ENCODE measurements at regions not wholly inside any gene's neighbourhood (a gene's known extent, or its start where the extent isn't known, plus 50 kb on each side); places are given as distances from the start of the nearest gene placed in this dataset.
"Not testable (repeated sequence)": the region's sequence is repeated elsewhere in the genome, so short reads cannot be mapped to it uniquely, and the experiment has no call there.

DNA sequence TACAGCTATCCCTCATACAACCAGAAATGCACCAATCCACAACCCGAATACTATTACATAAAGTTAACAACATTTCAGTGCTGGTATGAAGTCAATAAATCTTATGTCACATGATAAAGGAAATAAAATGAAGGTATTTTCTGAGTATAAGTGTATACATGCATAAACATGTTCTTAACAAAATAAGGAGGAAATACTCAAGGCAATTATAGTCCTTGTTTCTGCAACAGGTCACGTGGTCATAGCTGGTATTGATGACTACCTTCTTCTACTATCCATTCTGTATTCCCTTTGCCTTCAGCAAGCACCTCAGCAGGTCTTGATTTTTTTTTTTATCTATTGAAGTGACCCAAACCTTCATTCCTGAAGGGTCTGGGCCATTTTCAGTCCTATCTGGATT lies 675.6 kb downstream of the RPL10L start:
- no peak for DNase-seq (ENCODE audit: low spot score)

DNA sequence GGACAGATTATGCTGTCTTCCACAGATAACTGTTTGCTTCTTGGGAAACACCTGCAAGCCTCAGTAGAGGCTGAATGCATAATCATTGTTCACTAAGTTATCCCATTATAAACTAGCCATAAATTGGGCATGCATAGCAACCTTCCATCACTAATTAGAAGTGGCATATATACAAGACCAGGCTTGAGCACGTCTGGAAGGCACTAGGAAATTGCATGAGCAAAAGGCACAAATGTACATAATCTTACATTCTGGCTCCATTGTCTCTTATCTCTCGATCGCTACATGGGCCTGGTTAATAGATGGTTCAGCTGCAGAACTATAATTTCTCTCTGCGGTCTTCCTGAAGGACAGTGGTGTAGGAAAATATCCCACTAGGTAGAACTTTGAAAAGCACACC lies 679.2 kb downstream of the RPL10L start:
- no peak for DNase-seq (ENCODE audit: low spot score)

DNA sequence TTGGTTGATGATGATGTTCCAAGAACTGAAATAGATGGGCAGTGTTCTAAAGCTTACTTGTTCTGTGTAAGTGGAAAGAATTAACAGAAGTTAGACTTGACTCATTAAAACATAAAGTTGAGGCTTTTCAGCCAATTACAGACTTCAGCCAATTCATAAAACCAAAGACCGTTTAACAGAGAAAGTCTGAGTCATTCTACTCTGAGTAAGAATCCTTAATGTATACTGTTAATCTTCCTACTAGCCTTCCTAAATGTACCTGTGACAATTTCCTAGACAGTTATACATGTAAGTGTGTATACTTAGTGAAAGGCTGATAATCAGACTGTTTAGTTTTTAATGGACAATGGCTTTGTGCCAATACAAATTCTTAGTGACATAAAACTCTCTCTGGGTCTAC lies 681.0 kb downstream of the RPL10L start:
- no peak for DNase-seq (ENCODE audit: low spot score)

DNA sequence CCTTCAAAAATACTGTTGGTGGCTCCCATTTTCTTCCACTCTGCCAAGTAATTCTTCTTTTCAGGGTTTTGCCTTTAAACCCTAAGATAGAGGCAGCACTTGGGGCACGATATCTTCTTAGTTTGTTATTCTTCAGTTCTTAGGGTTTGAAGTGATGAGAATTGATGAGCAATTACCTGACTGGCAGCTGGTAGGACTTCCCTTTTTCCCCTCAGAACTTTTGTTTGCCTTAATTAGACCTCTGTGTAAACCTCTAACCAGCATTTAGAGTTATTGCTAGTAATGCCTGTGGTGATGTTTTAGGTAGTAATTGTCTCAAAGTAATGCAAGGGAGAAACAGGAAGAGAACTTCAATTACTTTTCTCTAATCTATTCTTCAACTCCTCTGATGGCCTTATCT lies 683.5 kb downstream of the RPL10L start:
- DNase-seq (ENCODE audit: low spot score) = no peak

DNA sequence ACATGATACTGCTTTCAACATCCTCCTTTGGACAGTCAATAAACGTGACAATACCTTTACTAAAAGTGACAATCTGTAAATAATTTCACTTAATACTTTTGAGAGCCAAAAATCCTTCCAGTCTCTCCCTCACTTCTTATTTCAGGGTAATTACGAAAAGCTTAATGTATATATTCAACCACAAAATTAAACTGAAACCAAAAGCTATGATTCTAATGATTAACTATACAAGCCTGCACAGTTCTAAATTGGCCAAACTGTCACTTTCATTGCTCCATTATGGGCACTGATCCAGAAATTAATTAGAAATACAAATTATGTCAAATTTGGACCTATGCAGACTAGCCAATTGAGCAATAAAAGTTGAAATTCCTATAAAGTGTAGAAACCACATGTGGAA lies 696.5 kb upstream of the MIS18BP1 start:
- no peak for DNase-seq (ENCODE audit: low spot score)

DNA sequence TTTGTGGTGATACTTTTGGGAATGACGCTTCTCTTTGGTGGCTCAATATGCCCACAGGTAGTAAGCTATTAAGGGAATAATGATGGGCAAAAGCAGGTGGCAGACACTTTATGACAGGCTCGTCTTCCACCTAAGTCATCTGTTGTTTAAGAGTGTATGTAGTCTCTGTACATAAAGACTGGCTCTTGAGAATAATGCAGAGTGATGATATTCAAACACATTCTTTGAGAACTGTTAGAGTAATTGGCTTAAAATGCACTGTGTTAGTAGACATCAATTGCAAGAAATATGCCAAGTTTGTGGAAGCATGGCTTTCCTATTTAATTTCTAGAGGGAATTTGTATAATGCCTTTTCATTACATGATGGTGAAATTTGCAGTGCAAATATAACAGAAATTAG lies 694.8 kb upstream of the MIS18BP1 start:
- no peak for DNase-seq (ENCODE audit: low spot score)

DNA sequence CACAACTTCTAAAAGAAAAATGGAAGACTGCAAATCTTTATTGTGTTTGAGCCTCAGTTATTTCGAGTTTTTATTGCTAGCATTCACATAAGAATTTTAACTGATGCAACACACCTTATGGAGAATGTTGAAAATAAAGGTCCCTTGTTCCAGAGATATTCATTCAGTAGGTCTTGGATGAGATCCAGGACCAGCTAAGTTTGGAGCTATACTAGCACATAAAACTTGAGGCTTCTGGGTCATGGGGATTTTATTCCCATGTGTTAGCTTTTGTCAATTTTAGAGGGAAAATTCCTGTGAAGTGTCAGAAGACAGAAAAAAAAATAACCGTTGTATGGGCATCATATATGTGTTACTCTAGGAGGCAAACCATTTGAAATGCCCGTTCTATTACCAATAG lies 693.2 kb upstream of the MIS18BP1 start:
- no peak for DNase-seq (ENCODE audit: low spot score)

DNA sequence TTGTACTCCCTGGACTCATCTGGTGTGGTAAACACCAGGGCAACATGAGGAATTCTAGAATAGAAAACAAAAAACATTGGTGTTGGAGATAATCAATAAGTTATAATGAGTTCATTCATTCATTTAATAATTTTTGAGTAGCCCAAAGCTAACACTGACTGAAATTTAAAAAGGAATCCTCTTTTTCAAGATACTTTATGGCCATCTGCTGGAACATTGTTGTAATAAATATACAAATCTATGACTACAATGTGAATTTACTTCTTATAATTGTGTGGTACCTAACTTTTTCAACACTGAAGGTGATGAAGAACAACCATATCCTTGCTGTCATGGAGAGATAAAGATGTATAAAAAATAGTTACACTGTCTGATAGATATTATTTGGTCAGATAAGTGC lies 687.3 kb upstream of the MIS18BP1 start:
- no peak for DNase-seq (ENCODE audit: low spot score)

DNA sequence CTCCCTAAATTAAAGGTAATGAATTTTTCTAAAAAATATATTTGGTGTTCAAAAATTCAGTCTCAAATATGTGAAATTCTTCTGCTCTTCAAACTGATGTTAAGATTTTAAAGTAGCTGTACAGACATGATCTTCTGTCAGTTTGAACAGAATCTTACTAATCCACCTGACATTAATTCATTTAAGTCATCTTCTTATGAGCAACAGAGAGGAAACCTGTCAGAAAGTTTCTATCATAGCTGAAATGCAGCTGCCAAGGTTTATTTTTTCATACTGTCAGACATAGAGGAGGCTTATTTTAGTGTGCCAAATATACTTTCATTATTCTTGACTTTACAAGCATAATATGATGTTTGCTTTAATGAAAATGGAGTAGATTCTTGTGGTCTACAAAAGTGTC lies 686.6 kb upstream of the MIS18BP1 start:
- no peak for DNase-seq (ENCODE audit: low spot score)

DNA sequence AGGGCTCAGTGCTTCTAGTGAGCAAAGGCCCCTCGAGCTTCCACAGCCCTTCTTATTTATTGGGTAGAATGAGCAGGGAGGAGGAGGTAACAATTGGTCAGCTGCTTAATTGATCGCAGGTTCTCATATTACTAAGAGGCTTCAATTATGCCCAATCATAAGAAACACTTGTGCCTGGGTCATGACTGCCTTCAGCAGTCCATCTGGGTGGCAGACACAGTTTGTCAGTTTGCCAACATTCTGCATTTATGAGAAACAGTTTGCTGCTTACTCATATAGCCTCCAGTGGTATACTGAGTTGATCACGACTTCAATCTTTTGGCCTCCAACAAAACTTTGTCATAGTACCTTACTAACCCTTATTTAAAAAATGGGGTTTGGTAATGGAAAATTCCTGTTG lies 667.0 kb upstream of the MIS18BP1 start:
- DNase-seq (ENCODE audit: low spot score) = not testable (repeated sequence)

DNA sequence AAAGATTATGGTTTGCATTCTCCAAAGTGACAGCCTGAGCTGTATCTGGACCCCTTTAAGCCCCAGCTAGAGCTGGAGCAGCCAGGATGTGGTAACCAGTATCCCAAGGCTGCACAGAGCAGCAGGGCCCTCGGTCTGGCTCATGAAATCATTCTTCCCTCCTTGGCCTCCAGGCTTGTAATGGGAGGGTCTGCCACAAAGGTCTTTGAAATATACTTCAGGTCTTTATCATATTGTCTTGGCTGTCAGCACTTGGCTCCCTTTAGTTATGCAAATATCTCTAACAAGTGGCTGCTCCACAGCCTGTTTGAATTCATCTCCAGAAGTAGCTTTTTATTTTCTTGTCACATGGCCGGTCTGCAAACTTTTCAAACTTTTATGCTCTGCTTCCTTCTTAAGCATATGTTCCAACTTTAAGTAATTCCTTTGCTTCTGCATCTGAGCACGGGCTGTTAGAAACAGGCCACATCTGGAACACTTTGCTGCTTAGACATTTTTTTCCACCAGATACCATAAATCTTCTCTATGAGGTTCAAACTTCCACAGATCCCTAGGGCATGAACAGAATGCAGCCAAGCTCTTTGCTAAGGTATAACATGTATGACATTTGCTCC lies 663.4 kb upstream of the MIS18BP1 start:
- DNase-seq (ENCODE audit: low spot score) = no peak

DNA sequence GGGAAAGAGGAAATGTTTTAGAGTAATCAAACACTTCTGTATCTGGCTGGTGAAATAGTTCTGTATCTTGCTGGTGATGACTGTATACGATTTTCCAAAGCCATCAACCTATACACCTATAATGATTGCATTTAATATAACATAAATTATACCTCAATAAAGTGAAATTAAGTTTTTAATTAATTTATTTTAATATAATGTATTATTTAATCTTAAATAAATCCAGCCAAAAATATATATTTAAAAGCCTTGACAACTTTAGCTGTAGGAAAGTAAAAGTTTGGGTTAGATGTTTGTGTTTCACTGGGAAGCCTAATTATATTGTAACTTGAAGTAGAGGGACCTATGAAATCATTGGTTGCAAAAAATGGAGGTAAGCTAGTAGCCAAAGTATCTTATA lies 654.8 kb upstream of the MIS18BP1 start:
- DNase-seq (ENCODE audit: low spot score) = no peak

DNA sequence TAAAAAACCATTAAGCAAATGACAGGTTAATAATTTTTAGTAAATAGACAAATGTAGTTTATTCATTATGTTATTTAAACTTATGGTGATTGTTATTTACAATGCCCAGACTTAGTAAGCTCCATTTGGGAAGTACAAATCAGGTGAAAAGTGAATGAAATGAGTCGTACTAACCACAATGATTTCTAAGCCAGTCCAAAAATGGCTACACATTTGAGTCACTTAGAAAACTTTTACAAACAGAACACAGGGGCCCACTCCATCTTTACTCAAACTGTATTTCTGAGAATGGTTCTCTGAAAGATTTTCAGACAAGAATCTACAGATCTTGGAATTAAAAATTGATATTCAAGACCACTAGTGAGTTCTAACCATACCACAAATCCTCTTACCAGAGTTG lies 653.3 kb upstream of the MIS18BP1 start:
- no peak for DNase-seq (ENCODE audit: low spot score)

DNA sequence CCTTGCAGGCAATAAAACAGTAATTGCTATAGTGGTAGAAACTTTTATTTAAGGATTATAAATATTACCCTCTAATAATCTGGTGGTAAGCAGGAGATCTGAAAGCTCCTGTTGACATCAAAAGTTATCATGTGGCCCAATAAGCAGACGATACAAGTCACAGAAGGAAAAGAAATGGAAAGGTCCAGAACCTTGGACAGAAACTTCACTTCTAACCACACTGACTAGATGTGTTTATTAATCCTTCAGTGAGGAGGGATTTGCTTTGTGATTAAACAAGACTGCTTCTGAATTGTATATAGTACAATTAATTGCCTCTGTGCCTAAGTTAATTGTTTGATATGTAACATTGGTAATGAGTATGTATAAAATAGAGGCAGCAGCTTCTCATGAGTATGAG lies 652.7 kb upstream of the MIS18BP1 start:
- DNase-seq (ENCODE audit: low spot score) = no peak

DNA sequence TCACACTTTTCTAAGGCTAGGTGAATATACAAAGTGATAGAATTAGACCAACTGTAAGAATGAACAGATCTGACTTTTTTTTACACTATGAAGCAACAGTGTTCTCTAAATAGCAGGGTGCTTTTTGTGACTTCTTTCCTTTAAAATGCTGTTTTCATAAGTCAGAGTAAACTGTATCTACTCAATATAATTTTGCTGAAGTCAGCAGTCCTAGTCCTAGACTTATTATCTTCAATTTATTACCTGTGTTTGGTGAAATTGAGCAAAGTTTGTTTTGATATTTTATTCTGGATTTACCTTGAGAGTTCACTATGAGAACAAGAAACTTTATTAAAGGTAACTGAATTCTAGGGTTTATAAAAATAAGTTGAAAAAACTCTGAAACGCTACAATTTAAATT lies 651.3 kb upstream of the MIS18BP1 start:
- no peak for DNase-seq (ENCODE audit: low spot score)

DNA sequence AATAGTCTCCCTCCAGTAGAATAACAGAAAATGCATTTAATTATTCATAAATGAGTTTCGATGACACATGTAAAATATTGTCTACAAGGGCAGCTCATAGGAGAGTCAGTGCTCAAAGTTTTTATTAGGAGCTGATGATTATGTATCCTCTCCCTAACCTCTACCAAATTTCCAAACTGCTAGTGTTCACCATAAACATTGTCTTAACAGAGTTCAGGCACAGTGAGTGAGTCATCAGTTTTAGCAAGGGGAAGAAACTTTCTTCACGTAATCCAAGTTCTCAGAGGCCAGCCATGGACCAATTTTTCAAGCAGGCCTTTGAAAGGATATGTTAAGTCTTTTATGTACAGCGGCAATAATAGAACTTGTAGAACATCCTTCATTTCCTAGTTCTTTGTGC lies 649.2 kb upstream of the MIS18BP1 start:
- DNase-seq (ENCODE audit: low spot score) = no peak

DNA sequence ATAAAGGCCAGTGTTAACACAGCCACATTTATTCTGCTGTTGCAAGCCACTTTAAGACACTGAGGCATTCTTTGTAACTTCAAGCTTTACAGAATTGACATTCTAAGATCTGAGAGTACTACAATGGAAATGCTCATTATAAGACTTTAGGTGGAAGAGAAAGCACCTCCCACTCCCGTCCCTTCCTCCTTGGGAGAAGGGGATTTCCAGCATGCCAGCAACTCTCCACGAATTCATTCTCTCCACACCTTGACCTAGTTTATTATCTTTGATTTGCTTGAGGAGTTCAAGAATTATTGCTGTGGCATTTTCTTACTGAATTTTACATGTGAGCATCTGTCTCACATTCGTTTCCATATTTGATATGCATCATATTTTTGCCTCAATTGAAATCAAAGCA lies 644.4 kb upstream of the MIS18BP1 start:
- no peak for DNase-seq (ENCODE audit: low spot score)

DNA sequence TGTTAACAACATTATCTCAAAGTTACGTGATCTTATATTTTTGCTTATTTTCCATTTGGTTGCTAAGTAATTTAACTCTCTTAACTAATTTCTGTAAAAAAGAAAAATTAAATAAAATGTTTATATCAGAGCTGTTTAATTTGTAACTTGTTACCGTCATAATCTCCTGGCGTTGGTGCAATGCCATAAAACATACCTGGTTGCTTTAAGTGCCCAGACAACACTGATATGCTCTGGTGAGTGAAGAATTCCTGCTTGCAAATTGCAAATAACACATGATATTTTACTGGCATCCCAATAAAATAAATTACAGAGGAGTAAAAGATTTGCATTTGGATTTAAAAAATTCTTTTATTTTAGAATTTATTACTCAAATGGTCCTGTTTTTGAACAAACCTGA lies 640.1 kb upstream of the MIS18BP1 start:
- DNase-seq (ENCODE audit: low spot score) = no peak

DNA sequence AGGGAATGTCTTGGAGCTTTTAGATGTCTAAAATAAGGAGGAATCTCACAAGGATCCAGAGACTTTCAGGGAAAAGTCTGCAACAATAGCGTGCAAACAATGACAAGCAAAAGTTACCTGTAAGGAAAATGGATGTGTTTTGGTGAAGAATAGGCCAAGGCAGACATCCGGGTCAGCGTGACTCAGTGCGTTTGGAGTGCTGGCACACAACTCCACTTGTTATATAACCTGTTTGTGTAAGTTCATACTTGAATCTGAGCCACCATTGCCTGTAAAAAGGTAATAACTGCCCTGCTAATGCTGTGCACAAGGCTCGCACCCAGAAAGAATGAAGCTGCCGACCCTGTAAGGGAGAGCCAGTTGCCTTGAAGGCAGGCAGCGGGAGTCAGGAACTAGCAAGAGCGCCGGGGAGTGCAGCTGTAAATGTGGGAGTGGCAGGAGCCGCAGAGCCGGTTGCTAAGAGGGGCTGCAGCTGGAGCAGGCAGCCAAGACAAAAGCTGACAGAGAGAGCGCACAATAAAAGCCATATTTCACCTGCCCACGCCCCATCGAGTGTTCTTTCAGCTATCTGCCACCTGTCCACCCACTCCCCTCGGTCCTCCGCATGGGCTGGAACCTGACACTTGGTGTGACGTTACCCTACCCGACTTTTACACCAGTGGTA lies 638.5 kb upstream of the MIS18BP1 start:
- peak; percentile 42 for DNase-seq (ENCODE audit: low spot score)

DNA sequence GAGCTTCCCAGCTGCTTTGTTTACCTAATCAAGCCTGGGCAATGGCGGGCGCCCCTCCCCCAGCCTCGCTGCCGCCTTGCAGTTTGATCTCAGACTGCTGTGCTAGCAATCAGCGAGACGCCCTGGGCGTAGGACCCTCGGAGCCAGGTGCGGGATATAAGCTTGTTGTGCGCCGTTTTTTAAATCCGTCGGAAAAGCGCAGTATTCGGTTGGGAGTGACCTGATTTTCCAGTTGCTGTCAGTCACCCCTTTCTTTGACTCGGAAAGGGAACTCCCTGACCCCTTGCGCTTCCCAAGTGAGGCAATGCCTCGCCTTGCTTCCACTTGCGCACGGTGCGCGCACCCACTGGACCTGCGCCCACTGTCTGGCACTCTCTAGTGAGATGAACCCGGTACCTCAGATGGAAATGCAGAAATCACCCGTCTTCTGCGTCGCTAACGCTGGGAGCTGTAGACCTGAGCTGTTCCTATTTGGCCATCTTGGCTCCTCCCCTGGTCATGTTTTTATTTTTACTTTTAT lies 635.8 kb upstream of the MIS18BP1 start:
- not testable (repeated sequence) for DNase-seq (ENCODE audit: low spot score)

DNA sequence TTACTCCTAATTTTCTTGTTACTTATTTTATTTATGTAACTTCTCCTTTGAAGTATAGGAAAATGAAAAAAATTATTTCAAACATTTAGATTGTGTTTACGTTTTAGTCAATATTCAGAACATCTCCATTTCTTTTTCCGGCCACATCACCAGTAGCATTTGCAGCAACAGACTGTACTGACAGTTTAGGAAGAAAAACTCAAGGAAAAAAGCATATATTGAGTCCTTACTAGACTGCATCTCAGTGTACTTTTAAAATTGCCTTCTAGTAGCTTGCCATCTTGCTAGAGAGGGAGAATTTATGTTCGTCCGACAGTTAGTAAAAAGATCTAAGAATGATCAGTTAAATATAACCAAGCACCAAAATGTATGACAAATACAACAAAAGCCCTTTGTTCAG lies 625.0 kb upstream of the MIS18BP1 start:
- DNase-seq (ENCODE audit: low spot score) = no peak

DNA sequence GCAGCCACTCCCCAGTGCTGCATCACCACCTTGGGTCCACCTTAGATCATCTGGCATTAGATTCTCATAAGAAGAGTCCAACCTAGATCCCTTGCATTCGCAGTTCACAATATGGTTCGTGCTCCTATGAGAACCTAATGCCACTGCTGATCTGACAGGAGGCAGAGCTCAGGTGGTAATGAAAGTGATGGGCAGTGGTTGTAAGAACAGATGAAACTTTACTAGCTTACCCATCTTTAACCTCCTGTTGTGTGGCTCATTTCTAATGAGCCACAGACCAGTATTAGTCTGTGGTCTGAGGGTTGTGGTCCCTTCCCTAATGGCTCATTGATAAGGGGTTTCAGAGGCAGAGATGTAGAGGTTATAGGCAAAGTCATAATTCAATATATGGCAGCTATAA lies 615.9 kb upstream of the MIS18BP1 start:
- DNase-seq (ENCODE audit: low spot score) = no peak

DNA sequence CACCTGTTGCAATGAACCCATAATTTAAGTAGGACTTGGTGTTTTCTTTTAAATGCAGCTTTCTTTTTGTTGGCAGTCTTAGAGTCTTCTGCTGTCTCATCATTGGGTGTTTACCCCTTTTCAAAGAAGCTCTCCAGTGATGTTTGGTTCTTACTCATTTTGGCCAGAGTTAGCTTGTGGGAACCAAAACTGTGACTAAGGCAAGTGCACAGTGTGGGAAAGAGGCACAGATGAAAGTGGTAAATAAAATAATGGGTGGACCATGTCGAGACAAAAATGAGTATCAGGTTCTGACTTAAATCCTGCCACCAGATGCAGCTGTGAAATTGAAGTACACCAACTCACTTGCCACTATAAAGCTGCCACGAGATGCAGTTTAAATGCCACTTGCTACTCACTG lies 615.4 kb upstream of the MIS18BP1 start:
- DNase-seq (ENCODE audit: low spot score) = no peak
